GM04503 (cell line): ENCODE measurements at regions not wholly inside any gene's neighbourhood (a gene's known extent, or its start where the extent isn't known, plus 50 kb on each side); places are given as distances from the start of the nearest gene placed in this dataset.

ENCODE experiments used
- DNase-seq: peaks from one replicate; pipeline ENCODE4 v3.0.0-alpha.2; 2012; ENCODE audit warnings: low read depth

- no peak for DNase-seq
Observed at GRCh38 chr18:52289392-52289791, 50.6 kb upstream of the DCC start.
